ENCODE measurements at regions not wholly inside any gene's neighbourhood (a gene's known extent, or its start where the extent isn't known, plus 50 kb on each side); places are given as distances from the start of the nearest gene placed in this dataset.

- H4K20me1 ChIP-seq (ENCODE audit: insufficient read depth, poor library complexity, severe bottlenecking) = no peaks in the 10 kb centered on the region
- H3K9me2 ChIP-seq (replicated peaks; ENCODE audit: insufficient read depth) = no peaks in the 10 kb centered on the region
- H3K4me1 ChIP-seq (ENCODE audit: insufficient read depth) = no peaks in the 10 kb centered on the region
- H3K79me2 ChIP-seq = no peaks in the 10 kb centered on the region
- no peak overlapping the region for H3K4me2 ChIP-seq
- H3K4me3 ChIP-seq = no peak overlapping the region
- H2AFZ ChIP-seq = no peak overlapping the region
- H3K9me3 ChIP-seq (ENCODE audit: low read depth) = no peaks in the 10 kb centered on the region
- DNase-seq (ENCODE audit: low spot score) = no peak
- H3K27me3 ChIP-seq = no peaks in the 10 kb centered on the region
- 60% methylated on average over 2 of the region's 2 CpGs for WGBS (ENCODE audit: low lambda C conversion rate, missing lambda C conversion rate)
- no peak overlapping the region for H3K27ac ChIP-seq
- TF ChIP-seq, protein P1, sequence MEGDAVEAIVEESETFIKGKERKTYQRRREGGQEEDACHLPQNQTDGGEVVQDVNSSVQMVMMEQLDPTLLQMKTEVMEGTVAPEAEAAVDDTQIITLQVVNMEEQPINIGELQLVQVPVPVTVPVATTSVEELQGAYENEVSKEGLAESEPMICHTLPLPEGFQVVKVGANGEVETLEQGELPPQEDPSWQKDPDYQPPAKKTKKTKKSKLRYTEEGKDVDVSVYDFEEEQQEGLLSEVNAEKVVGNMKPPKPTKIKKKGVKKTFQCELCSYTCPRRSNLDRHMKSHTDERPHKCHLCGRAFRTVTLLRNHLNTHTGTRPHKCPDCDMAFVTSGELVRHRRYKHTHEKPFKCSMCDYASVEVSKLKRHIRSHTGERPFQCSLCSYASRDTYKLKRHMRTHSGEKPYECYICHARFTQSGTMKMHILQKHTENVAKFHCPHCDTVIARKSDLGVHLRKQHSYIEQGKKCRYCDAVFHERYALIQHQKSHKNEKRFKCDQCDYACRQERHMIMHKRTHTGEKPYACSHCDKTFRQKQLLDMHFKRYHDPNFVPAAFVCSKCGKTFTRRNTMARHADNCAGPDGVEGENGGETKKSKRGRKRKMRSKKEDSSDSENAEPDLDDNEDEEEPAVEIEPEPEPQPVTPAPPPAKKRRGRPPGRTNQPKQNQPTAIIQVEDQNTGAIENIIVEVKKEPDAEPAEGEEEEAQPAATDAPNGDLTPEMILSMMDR (IDR thresholded peaks at IDR 0.05; ENCODE audit: poor library complexity) = no peak
- TF ChIP-seq EZH2 (IDR thresholded peaks at IDR 0.05; ENCODE audit: borderline replicate concordance) (no peak), EZH2phosphoT487 (IDR thresholded peaks at IDR 0.05; ENCODE audit: low read depth, severe bottlenecking, unreplicated experiment) (no peak)
- no peaks in the 10 kb centered on the region for H3K36me3 ChIP-seq (replicated peaks; ENCODE audit: insufficient read depth, low read depth)
Observed at GRCh38 chr1:103917795-103918194, 168.1 kb downstream of the AMY1C start.

GRCh38 chr1:103931891-103932290 lies 182.2 kb downstream of the AMY1C start:
- no peaks in the 10 kb centered on the region for H3K9me3 ChIP-seq (ENCODE audit: low read depth)
- no peaks in the 10 kb centered on the region for H3K36me3 ChIP-seq (replicated peaks; ENCODE audit: insufficient read depth, low read depth)
- H4K20me1 ChIP-seq (ENCODE audit: insufficient read depth, poor library complexity, severe bottlenecking) = no peaks in the 10 kb centered on the region
- no peak overlapping the region for H3K4me3 ChIP-seq
- no peak for TF ChIP-seq EZH2 (IDR thresholded peaks at IDR 0.05; ENCODE audit: borderline replicate concordance)
- TF ChIP-seq, protein P1 (IDR thresholded peaks at IDR 0.05; ENCODE audit: poor library complexity) = no peak
- no peak for TF ChIP-seq EZH2phosphoT487 (IDR thresholded peaks at IDR 0.05; ENCODE audit: low read depth, severe bottlenecking, unreplicated experiment)
- H3K4me2 ChIP-seq = no peak overlapping the region
- H3K27me3 ChIP-seq = no peaks in the 10 kb centered on the region
- no peak for DNase-seq (ENCODE audit: low spot score)
- H2AFZ ChIP-seq = no peak overlapping the region
- no peaks in the 10 kb centered on the region for H3K79me2 ChIP-seq
- H3K27ac ChIP-seq = no peak overlapping the region
- 55% methylated on average over 1 of the region's 1 CpG for WGBS (ENCODE audit: low lambda C conversion rate, missing lambda C conversion rate)
- no peaks in the 10 kb centered on the region for H3K9me2 ChIP-seq (replicated peaks; ENCODE audit: insufficient read depth)
- H3K4me1 ChIP-seq (ENCODE audit: insufficient read depth) = no peaks in the 10 kb centered on the region

- DNase-seq (ENCODE audit: low spot score) = no peak
- no peaks in the 10 kb centered on the region for H3K9me3 ChIP-seq (ENCODE audit: low read depth)
- no peaks in the 10 kb centered on the region for H3K79me2 ChIP-seq
- H3K27me3 ChIP-seq = no peaks in the 10 kb centered on the region
- no peaks in the 10 kb centered on the region for H3K4me1 ChIP-seq (ENCODE audit: insufficient read depth)
- WGBS (ENCODE audit: low lambda C conversion rate, missing lambda C conversion rate) = 89% methylated on average over 4 of the region's 4 CpGs
- no peak overlapping the region for H3K4me2 ChIP-seq
- no peak overlapping the region for H2AFZ ChIP-seq
- H4K20me1 ChIP-seq (ENCODE audit: insufficient read depth, poor library complexity, severe bottlenecking) = no peaks in the 10 kb centered on the region
- no peaks in the 10 kb centered on the region for H3K9me2 ChIP-seq (replicated peaks; ENCODE audit: insufficient read depth)
- H3K4me3 ChIP-seq = no peak overlapping the region
- no peak for TF ChIP-seq EZH2phosphoT487 (IDR thresholded peaks at IDR 0.05; ENCODE audit: low read depth, severe bottlenecking, unreplicated experiment)
- TF ChIP-seq, protein P1 (IDR thresholded peaks at IDR 0.05; ENCODE audit: poor library complexity) = no peak
- TF ChIP-seq EZH2 (IDR thresholded peaks at IDR 0.05; ENCODE audit: borderline replicate concordance) = no peak
- no peaks in the 10 kb centered on the region for H3K36me3 ChIP-seq (replicated peaks; ENCODE audit: insufficient read depth, low read depth)
- no peak overlapping the region for H3K27ac ChIP-seq
Observed at GRCh38 chr1:103937763-103938357, 188.2 kb downstream of the AMY1C start.
